Motor neuron (in vitro differentiated cells): ENCODE measurements at regions not wholly inside any gene's neighbourhood (a gene's known extent, or its start where the extent isn't known, plus 50 kb on each side); places are given as distances from the start of the nearest gene placed in this dataset.

Source experiments
- ATAC-seq, 8 experiments: fragments of 200-7000 bp; cut with Tn5 transposase; replicated peaks in 6 of 8; 2 replicates each; pipeline ENCODE4 v1.8.0; 2021; ENCODE audit warnings: mild to moderate bottlenecking in 8 of 8, moderate library complexity in 8 of 8
- H3K27ac ChIP-seq, 2 donors: fragments of 250-450 bp; sonication (Bioruptor Pico); 2 replicates each; pipeline ENCODE4 v1.9.0; 2021; ENCODE audit warnings: antibody characterized with exemption in 2 of 2, mild to moderate bottlenecking in 2 of 2, moderate library complexity in 1 of 2
- H3K4me1 ChIP-seq, 2 donors: fragments of 250-450 bp; sonication (Bioruptor Pico); replicated peaks in 1 of 2; 2 replicates each; pipeline ENCODE4 v1.6.1; 2021; ENCODE audit warnings: antibody characterized with exemption in 2 of 2, mild to moderate bottlenecking in 2 of 2, moderate library complexity in 1 of 2
- H3K4me3 ChIP-seq, 5 donors: fragments of 250-450 bp; sonication (Bioruptor Pico); 2 replicates each; pipeline ENCODE4 v1.9.0; 2021; ENCODE audit warnings: antibody characterized with exemption in 5 of 5, mild to moderate bottlenecking in 5 of 5, moderate library complexity in 4 of 5
- WGBS, 10 experiments: fragments of 450-650 bp; shearing (Covaris generic); methylation state at CpG; one replicate each; pipeline ENCODE4 v1.0.0; 2022; 5-methylcytosine and 5-hydroxymethylcytosine counted together
- in situ Hi-C, 9 experiments: fragments of 400-800 bp; cut with MboI; loops; one replicate each; pipeline ENCODE4 v1.15.0; 2021; ENCODE audit warnings: low sequenced_read_pairs in 9 of 9, low pct_unique_long_range_greater_than_20kb in 2 of 9; ENCODE audit not compliant: unreplicated experiment in 9 of 9

DNA sequence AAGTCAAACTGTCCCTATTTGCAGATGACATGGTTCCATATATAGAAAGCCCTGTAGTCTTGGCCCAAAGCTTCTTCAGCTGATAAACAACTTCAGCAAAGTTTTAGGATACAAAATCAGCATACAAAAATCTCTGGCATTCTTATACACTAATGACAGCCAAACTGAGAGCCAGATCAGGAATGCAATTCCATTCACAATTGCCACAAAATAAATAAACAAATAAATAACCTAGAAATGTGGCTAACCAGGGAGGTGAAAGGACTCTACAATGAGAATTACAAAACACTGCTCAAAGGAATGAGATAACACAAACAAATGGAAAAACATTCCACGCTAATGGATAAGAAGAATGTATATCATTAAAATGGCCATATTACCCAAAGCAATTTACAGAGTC, 52.9 kb upstream of the CXCL8 start:
- in situ Hi-C loops, result loop anchor here in 1 of 9 experiments (25.0 kb wide), 1 partner anchor 450 kb away; no protein-coding TSS in a partner anchor
- 17 to 100% (median 85%) methylated on average over 1 of the region's 1 CpG; no CpG with 5 or more reads in 4 of the 10 experiments for WGBS, 10 experiments
- Histone ChIP-seq H3K4me3 (no peak overlapping the region), H3K27ac (no peak overlapping the region), H3K4me1 (no peaks in the 10 kb centered on the region)
- no peak for ATAC-seq

DNA sequence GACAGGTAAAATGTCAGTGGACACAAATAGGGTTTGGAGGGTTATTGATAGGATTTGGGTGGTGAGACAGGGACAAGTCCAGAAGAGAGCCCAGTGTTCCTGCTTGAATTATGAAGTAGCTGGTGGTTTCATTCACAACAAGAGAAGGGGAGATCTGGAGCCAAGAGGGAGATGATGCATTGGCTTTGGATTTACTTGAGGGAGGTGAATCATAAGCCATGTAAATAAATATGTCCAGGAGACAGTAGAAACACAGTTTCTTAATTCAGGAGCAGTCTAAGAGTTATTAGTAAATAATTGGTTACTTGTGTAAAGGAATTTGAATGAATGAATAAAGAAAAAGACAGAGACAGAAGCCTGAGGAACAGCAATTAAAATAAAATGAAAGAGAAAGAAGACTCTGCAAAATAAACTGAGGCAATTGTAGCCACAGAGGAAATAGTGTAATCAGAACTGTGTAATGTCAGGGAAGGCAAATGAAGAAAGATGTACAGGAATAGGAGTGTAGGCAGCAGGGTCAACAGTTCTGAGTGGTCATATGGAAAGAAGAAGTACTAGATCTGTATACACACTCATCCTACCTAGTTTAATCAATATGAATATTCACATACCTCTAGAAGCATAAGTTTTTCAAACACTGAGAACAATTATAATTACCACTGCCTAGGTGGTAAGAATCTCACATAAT, 50.2 kb upstream of the CXCL8 start:
- no peak overlapping the region for H3K27ac ChIP-seq
- in situ Hi-C loops, result loop anchor here in 1 of 9 experiments (25.0 kb wide), 1 partner anchor 447 kb away; no protein-coding TSS in a partner anchor
- no peaks in the 10 kb centered on the region for H3K4me1 ChIP-seq
- no peak for ATAC-seq
- H3K4me3 ChIP-seq, result no peak overlapping the region
